Epithelial cell of prostate (primary cell): ENCODE measurements at regions not wholly inside any gene's neighbourhood (a gene's known extent, or its start where the extent isn't known, plus 50 kb on each side); places are given as distances from the start of the nearest gene placed in this dataset.
"Not testable (repeated sequence)": the region's sequence is repeated elsewhere in the genome, so short reads cannot be mapped to it uniquely, and the experiment has no call there.

ENCODE experiments used
- DNase-seq: peaks from one replicate; pipeline ENCODE4 v3.0.0-alpha.2; 2011; ENCODE audit warnings: low read depth, low spot score
- H3K27ac ChIP-seq: fragments of 450-650 bp; 2 replicates; pipeline ENCODE4 v1.5.1; 2017; ENCODE audit warnings: mild to moderate bottlenecking

- H3K27ac ChIP-seq: no peak overlapping the region
- no peak for DNase-seq
These were observed 70.6 kb downstream of the SMPDL3A start for GRCh38 chr6:122859676-122860075.

GRCh38 chr6:122861594-122861993 lies 72.5 kb downstream of the SMPDL3A start:
- DNase-seq: no peak
- H3K27ac ChIP-seq: no peak overlapping the region

- no peak for DNase-seq
- no peak overlapping the region for H3K27ac ChIP-seq
These were observed 79.1 kb downstream of the SMPDL3A start for GRCh38 chr6:122868137-122868536.

GRCh38 chr6:122869437-122870024 lies 80.5 kb downstream of the SMPDL3A start:
- no peak overlapping the region for H3K27ac ChIP-seq
- DNase-seq: peak; percentile 14

DNA sequence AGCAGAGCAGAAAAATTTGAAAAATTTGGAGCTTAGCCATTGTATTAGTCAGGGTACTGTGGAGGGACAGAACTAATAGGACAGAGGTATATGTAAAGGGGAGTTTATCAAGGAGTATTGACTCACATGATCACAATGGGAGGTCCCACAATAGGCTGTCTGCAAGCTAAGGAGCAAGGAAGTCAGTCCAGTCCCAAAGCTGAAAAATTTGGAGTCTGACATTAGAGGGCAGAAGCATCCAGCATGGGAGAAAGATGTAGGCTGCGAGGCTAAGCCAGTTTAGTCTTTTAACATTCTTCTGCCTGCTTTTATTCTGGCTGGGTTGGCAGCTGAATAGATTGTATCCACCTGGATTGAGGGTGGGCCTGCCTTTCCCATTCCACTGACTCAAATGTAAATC lies 82.0 kb downstream of the SMPDL3A start:
- no peak overlapping the region for H3K27ac ChIP-seq
- DNase-seq: no peak

GRCh38 chr6:122872311-122872710 lies 83.3 kb downstream of the SMPDL3A start:
- H3K27ac ChIP-seq: no peak overlapping the region
- DNase-seq: no peak

- no peak for DNase-seq
- H3K27ac ChIP-seq: no peak overlapping the region
These were observed 88.2 kb downstream of the SMPDL3A start for GRCh38 chr6:122877302-122877701.

DNA sequence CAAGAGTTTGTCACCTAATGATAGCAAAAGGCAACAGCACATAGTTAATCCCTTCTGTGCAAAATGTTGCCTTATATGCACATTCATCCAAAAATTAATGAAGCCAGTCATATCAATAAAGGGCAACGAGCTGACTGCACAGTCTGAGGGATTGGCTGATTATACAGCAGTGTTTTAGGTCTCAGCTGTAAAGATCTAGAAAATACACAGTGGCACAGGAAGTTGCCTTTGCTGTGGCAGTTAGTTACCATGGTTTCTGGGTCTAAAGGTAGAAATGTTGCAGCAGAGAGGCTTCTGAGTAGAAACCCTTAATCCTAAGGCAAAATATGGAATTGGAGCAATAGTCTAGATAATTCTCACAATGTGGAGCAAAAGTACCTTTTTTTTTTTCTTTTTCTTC lies 89.7 kb downstream of the SMPDL3A start:
- H3K27ac ChIP-seq: no peak overlapping the region
- no peak for DNase-seq

- H3K27ac ChIP-seq: no peak overlapping the region
- DNase-seq: no peak
These were observed 97.4 kb downstream of the SMPDL3A start for GRCh38 chr6:122886481-122886880.

GRCh38 chr6:122887941-122888340 lies 98.9 kb downstream of the SMPDL3A start:
- DNase-seq: no peak
- no peak overlapping the region for H3K27ac ChIP-seq

- not testable (repeated sequence) for H3K27ac ChIP-seq
These were observed 99.6 kb downstream of the SMPDL3A start for GRCh38 chr6:122888680-122889079.

DNA sequence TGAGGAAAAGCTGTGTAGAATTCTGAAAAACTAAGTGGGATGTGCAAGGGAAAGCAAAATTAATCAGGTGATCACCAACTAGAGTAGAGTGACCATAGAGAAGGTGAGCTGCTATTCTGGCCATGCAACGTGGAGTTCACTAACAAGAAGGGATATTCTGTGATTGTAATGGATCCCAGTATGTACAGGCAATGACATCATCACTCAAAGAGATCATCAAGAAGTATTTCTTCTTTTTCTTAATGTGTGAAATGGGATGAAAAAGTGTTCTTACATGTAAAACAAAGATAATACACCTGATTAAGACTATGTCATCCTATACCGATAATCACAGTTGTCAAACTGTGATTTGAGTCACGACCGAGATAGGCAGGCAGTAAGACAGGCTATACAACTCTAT lies 101.2 kb downstream of the SMPDL3A start:
- H3K27ac ChIP-seq: no peak overlapping the region
- DNase-seq: no peak

More at GRCh38 chr6:122888680-122889079, 99.6 kb downstream of the SMPDL3A start:
- DNase-seq: not testable (repeated sequence)

- no peak overlapping the region for H3K27ac ChIP-seq
- DNase-seq: no peak
These were observed 101.2 kb upstream of the CLVS2 start for GRCh38 chr6:122894791-122895190.

DNA sequence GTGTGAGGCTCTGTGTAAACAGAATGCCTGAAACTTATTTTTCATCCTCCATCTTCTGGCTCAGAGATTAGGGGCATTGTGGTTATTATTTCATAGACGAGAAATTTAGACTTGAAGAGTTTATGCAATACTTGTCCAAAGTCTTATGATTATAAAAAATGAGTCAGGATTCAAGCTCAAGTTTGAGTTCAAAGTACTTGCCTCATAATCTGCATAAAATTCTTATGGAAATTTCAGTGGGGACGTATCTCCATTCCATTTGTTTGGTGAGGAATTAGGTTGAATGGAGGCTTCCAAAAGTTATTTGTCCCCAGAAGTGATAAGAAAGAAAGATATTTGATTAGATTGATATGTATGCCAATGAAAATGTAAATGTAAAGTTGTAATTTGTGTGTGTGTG lies 93.7 kb upstream of the CLVS2 start:
- no peak overlapping the region for H3K27ac ChIP-seq
- DNase-seq: no peak

- H3K27ac ChIP-seq: no peak overlapping the region
- no peak for DNase-seq
These were observed 92.6 kb upstream of the CLVS2 start for GRCh38 chr6:122903266-122903915.

DNA sequence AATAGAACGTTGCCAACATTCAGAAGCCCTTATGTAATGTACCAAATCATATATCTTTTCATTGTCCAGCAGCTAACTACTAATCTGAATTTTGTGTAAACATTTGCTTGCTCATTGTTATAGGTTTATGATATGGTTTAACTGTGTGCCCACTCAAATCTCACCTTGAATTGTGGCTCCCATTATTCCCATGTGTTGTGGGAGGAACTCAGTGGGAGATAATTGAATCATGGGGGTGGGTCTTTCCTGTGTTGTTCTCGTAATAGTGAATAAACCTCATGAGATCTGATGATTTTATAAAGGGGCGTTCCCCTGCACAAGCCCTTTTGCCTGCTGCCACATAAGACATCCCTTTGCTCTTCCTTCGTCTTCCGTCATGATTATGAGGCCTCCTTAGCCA lies 91.9 kb upstream of the CLVS2 start:
- H3K27ac ChIP-seq: no peak overlapping the region
- no peak for DNase-seq

- H3K27ac ChIP-seq: no peak overlapping the region
- DNase-seq: no peak
These were observed 82.5 kb upstream of the CLVS2 start for GRCh38 chr6:122913558-122913957.

GRCh38 chr6:122918714-122919113 lies 77.3 kb upstream of the CLVS2 start:
- H3K27ac ChIP-seq: no peak overlapping the region
- DNase-seq: no peak

DNA sequence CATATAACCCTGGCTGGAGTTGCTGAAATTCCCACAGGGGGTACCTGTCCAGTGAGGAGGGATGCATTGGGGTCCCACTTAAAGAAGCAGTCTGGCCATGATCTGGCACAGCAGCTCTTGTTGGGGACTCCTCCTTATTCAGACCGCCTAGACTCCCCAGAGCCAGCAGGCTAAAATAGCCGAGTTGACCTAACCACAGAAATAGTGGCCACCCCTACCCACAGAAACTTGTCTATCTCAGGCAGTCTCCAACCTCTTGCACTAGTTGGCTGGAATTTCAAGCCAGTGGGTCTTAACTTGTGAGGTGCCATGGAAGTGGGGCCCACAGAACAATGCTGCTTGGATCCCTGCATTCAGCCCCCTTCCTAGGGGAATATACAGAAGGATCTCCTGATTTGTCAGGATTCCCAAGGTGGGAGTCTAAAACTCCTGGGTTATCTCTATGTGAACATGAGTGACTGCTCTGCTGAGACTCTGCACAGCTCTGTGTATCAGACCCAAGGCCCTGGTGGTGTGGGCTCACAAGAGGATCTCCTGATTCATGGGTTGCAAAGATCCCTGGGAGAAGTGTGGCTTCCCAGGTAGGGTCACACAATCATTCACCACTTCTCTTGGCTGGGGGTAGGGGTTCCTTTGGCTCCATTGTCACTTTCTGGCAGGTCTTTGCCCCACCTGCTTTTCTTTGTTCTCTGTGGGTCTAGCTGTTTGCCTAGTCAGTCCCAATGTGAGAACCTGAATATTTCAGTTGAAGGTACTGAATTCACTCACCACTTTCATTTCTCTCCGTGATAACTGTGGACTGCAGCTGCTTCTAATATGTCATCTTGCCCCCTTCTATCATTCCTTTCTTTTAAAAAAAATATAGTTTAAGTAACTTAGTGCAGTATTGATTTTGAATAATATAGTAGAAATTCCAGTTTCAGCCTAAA lies 65.5 kb upstream of the CLVS2 start:
- H3K27ac ChIP-seq: no peak overlapping the region
- DNase-seq: no peak

DNA sequence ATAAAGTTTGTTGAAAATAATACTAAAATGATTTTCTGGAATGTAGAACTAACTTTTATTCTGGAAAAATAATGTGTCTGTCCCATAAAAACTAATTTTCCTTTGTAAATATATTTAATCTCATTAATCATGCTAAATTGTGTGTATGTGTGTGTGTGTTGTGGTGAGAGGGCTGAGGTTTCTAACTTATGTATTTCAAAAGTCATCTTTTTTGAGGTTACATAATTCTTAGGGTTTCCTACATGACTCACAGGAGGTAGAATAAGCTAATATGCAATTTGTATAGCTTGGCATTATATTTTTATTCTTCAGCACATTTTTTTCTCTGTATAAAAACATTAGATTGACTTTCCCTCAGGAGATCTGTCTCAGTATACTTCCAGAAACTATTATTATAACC lies 64.1 kb upstream of the CLVS2 start:
- H3K27ac ChIP-seq: no peak overlapping the region
- DNase-seq: no peak

DNA sequence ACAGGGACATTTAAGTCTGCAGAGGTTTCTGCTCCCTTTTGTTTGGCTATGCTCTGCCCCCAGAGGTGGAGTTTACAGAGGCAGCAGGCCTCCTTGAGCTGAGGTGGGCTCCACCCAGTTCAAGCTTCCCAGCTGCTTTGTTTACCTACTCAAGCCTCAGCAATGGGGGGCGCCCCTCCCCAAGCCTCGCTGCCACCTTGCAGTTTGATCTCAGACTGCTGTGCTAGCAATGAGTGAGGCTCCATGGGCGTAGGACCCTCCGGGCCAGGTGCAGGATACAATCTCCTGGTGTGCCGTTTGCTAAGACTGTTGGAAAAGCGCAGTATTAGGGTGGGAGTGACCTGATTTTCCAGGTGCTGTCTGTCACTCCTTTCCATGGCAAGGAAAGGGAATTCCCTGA lies 51.1 kb upstream of the CLVS2 start:
- not testable (repeated sequence) for H3K27ac ChIP-seq, DNase-seq
